SH-SY5Y (cell line): ENCODE measurements at regions not wholly inside any gene's neighbourhood (a gene's known extent, or its start where the extent isn't known, plus 50 kb on each side); places are given as distances from the start of the nearest gene placed in this dataset.

ENCODE experiments used
- GATA2 ChIP-seq: IDR thresholded peaks from 2 replicates; pipeline ENCODE4 v1.6.1; 2011; ENCODE audit warnings: mild to moderate bottlenecking, low read depth, low read length
- GATA3 ChIP-seq: IDR thresholded peaks from 2 replicates; pipeline ENCODE4 v1.6.1; 2011; ENCODE audit warnings: low read depth, mild to moderate bottlenecking, low read length, moderate library complexity

DNA sequence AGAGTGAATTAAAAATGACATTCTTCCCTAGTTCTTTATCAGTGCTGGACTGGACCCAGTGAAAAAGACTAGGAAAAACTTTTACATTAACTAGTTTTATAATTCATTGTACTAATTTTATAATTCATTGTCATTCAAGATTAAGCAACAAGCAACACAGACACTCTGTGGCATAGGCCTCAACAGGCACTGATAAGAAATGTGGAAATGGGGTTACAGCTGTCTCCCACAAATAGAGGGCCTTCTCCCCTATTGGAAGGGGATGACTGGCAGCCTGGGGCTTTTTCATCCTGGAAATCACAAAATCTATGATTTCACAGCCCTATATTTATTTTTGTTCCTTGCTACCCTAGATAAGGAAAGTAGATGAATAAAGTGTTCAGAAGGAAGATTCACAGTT is 370.6 kb downstream of the GBE1 start:
- TF ChIP-seq GATA3, result no peak
- no peak for TF ChIP-seq GATA2

GRCh38 chr3:81388191-81388590 is 373.3 kb downstream of the GBE1 start:
- TF ChIP-seq GATA3, result no peak
- no peak for TF ChIP-seq GATA2

- no peak for TF ChIP-seq GATA3
- TF ChIP-seq GATA2, result no peak
These were observed 379.0 kb downstream of the GBE1 start for GRCh38 chr3:81382470-81382869.

GRCh38 chr3:81380234-81380633 is 381.2 kb downstream of the GBE1 start:
- TF ChIP-seq GATA3 (no peak), GATA2 (no peak)

- TF ChIP-seq GATA3 (no peak), GATA2 (no peak)
These were observed 382.7 kb downstream of the GBE1 start for GRCh38 chr3:81378552-81379293.

DNA sequence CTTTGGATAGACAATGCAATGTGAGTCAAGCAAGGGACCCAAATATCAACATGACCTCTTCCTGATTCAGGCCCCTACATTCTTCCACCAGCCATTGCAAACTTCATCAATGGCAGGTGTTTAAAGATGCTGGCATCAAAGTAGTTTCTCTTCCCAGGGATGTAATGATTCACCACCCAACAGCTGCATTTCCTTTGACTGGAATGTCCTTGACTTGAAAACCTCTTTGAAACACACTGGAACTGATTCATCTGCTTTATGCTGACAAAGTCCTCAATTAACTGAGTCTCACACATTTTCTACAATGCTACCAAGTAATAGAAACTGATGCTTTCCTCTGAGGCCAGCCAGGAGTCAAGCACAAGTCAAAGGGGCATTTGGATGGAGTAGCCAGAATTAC is 385.5 kb downstream of the GBE1 start:
- TF ChIP-seq GATA3, result no peak
- TF ChIP-seq GATA2, result no peak

DNA sequence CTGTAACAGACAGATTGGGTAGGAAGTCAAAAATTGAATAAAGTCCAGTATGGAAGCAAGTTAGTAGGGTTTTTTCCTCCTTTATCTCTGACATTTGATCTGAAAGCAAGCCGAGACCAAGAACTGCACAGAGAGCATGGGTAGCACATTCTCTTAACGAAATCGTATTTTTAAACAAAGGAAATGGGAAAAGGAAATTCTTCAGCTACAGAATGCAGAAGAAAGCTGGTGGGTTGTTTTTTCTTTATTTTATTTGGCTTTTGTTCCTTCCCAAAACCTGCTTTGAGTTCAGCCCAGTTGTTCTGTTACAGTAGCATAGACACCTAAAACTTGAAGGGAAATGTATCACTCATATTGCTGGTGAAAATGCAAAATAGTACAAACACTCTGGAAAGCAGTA is 397.0 kb downstream of the GBE1 start:
- TF ChIP-seq GATA3 (no peak), GATA2 (no peak)

DNA sequence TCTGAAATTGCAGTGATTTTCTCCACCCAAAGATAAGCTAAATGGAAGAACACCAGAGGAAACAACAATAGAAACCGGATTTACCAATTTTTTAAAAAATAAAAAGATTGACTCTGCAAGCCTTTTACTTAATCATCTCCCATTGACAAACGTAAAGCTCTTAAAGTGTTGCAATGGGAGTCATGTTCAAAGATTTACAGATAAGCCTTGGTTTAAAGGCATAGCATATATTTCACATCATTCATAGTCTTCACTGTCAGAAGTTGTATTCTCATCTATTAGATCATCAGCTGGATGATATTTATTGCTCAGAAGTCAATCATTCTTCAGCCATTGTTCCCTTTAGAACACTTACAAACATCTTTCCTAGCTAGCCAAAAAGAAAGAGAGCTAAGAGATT is 397.6 kb downstream of the GBE1 start:
- no peak for TF ChIP-seq GATA3
- no peak for TF ChIP-seq GATA2

DNA sequence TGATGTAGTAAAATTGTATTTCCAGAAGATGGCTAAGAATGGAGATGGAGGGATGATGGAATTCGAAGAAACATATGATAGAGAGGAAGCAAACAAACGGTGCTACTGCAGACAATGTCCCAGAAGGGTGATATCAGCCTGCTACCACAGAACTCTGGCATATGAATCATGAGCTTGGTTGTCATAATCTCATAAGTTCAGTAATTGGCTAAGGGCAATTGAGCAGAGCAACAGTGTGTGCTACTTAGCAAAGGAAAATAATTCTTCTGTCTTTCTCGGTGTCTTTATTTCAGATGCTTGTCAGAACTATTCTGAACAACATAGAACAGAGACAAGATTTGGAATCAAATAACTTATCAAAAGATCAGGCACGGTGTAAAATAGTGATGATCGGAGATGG is 407.3 kb downstream of the GBE1 start:
- TF ChIP-seq GATA3 (no peak), GATA2 (no peak)

- TF ChIP-seq GATA3 (no peak), GATA2 (no peak)
These were observed 408.6 kb downstream of the GBE1 start for GRCh38 chr3:81352867-81353266.

- TF ChIP-seq GATA2 (no peak), GATA3 (no peak)
These were observed 411.6 kb downstream of the GBE1 start for GRCh38 chr3:81349816-81350340.

DNA sequence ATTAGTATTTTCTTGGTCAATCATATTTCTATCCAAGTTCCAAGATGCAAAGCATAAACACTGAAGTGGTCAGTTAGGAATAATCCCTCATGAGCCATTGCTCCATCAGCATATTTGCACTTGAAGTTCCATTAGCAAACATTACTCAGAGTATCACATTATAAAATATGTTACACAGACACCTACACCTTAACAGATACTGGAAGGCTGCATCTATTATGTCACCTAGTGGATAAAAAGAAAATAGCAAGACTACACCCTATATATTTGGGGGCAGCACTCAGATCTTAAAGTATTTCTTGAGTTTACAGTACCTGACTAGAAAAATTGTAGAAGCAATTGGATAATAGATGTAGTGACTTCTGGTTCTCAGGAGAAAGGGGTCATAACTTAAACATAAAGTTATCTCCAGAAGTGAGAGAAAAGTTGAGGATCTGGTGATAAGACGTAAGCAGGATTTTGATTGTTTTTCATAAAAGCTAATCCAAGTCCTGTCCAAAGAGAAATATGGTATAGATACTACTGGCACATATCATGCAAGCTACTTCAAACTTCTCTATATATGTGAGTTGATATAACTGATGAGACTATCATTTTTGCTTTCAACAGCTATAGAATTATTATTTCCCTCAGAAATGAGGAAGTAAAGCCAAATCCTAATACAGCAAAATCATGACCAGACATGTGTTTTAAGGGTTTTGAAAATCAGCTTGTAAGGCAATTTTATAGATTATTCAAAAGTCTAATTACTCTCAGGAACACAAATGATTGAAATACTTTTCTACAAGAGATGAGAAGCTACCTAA is 422.2 kb downstream of the GBE1 start:
- no peak for TF ChIP-seq GATA2
- TF ChIP-seq GATA3, result no peak

GRCh38 chr3:81336470-81336869 is 425.0 kb downstream of the GBE1 start:
- TF ChIP-seq GATA2, result no peak
- no peak for TF ChIP-seq GATA3

DNA sequence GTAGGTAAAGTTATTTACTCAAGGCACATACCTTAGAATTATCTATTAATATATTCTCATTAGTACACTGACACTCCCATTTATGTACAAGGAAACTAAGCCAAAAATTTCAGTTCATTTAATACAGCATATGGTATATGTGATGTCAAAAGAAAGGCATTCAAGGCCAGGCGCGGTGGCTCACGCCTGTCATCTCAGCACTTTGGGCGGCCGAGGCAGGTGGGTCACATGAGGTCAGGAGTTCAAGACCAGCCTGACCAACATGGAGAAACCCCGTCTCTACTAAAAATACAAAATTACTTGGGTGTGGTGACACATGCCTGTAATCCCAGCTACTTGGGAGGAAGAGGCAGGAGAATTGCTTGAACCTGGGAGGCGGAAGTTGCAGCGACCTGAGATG is 435.2 kb downstream of the GBE1 start:
- no peak for TF ChIP-seq GATA2

GRCh38 chr3:81320862-81321261 is 440.6 kb downstream of the GBE1 start:
- TF ChIP-seq GATA3, result no peak
- no peak for TF ChIP-seq GATA2

DNA sequence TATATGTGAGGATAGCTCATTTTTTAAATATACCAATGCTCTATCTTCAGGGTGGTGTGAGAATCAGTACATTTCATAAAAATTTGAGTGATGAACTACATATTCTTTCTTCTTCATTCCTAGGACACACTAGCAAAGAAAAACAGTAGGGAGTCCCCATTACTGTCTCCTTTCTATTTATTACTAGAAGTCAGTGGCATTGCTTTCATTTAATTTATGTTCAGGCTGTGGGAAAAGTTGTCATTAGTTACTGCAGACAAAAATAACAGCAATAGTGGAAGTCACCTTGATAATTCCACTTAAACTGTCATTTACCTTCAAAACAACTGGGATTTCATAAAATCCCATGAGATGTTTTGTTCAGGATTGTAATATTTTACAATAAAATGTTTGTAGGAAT is 446.4 kb downstream of the GBE1 start:
- no peak for TF ChIP-seq GATA3
- TF ChIP-seq GATA2, result no peak
